ENCODE measurements at regions not wholly inside any gene's neighbourhood (a gene's known extent, or its start where the extent isn't known, plus 50 kb on each side); places are given as distances from the start of the nearest gene placed in this dataset.
"Not testable (repeated sequence)": the region's sequence is repeated elsewhere in the genome, so short reads cannot be mapped to it uniquely, and the experiment has no call there.

- CTCF ChIA-PET, result no interaction called here
- Mint-ChIP-seq H3K4me1 (no peaks in the 10 kb centered on the region), H3K4me3 (no peak overlapping the region), H3K9me3 (peaks cover 2 to 19% (median 3%) of the 10 kb centered on the region in 3 donors), H3K36me3 (no peaks in the 10 kb centered on the region), H3K27ac (no peak overlapping the region), H3K27me3 (no peaks in the 10 kb centered on the region)
- no peak overlapping the region for H3K4me3 ChIP-seq (ENCODE audit: control insufficient read depth in 1 of 2, extremely low read depth in 1 of 2, low read length in 1 of 2)
- ATAC-seq (replicated peaks in 1 of 4), result no peak
- POLR2A ChIA-PET, result no interaction called here
- no peaks in the 10 kb centered on the region for H3K27me3 ChIP-seq (replicated peaks in 1 of 2; ENCODE audit: control insufficient read depth in 2 of 2, extremely low read depth in 1 of 2, insufficient read depth in 2 of 2, low read length in 1 of 2)
- no CpG with 5 or more reads among the region's 1 CpG for WGBS (ENCODE audit: insufficient coverage)
- H3K27ac ChIP-seq (ENCODE audit: low read length), result no peak overlapping the region
- H3K4me1 ChIP-seq (ENCODE audit: control insufficient read depth in 1 of 2, extremely low read depth in 1 of 2, insufficient read depth in 2 of 2, low read length in 2 of 2), result no peaks in the 10 kb centered on the region
- H3K9me3 ChIP-seq, result no peaks in the 10 kb centered on the region
- H3K36me3 ChIP-seq (ENCODE audit: control insufficient read depth in 2 of 2, extremely low read depth in 1 of 2, insufficient read depth in 1 of 2, low read length in 1 of 2), result no peaks in the 10 kb centered on the region
- no peak for DNase-seq
Observed at GRCh38 chr6:86791476-86791875, 145.9 kb upstream of the HTR1E start.

DNA sequence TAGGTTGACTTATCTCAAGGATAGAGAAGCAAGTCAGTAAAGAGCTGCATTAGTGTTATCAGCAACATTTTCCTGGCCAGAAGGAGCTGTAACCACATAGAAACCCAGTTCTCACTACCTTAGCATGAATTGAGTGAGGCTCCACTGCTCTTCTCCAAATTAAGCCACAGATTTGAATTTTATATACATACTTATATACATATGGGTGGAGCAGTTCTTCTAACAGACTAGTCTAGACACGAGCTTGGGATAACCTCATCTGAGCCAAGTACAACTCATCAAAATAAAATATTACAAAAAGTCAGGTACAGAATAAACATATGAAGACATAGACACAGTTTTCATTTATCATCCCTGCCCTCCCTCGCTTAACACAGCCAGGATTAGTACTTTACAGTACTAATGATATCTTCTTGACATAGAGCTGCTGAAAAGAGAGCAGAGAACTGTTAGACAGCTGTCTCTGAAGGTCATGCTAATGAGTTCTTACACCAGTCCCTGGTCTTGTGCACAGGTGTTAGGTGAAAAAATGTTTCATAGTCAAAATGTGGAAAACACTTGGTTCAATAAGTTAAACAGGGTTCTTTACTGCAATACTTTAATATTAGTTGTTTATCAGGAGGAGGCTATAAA lies 147.4 kb upstream of the HTR1E start:
- Histone ChIP-seq H3K4me1 (ENCODE audit: control insufficient read depth in 1 of 2, extremely low read depth in 1 of 2, insufficient read depth in 2 of 2, low read length in 2 of 2) (no peaks in the 10 kb centered on the region), H3K9me3 (no peaks in the 10 kb centered on the region), H3K27ac (ENCODE audit: low read length) (no peak overlapping the region), H3K27me3 (replicated peaks in 1 of 2; ENCODE audit: control insufficient read depth in 2 of 2, extremely low read depth in 1 of 2, insufficient read depth in 2 of 2, low read length in 1 of 2) (no peaks in the 10 kb centered on the region), H3K36me3 (ENCODE audit: control insufficient read depth in 2 of 2, extremely low read depth in 1 of 2, insufficient read depth in 1 of 2, low read length in 1 of 2) (no peaks in the 10 kb centered on the region), H3K4me3 (ENCODE audit: control insufficient read depth in 1 of 2, extremely low read depth in 1 of 2, low read length in 1 of 2) (no peak overlapping the region)
- no CpG with 5 or more reads among the region's 2 CpGs for WGBS (ENCODE audit: insufficient coverage)
- Mint-ChIP-seq H3K27me3 (no peaks in the 10 kb centered on the region), H3K4me3 (no peak overlapping the region), H3K27ac (no peak overlapping the region), H3K9me3 (peaks cover 2 to 19% (median 4%) of the 10 kb centered on the region in 3 donors), H3K36me3 (no peaks in the 10 kb centered on the region), H3K4me1 (no peaks in the 10 kb centered on the region)
- no peak for DNase-seq
- ChIA-PET POLR2A (no interaction called here), CTCF (no interaction called here)
- no peak for ATAC-seq (replicated peaks in 1 of 4)

DNA sequence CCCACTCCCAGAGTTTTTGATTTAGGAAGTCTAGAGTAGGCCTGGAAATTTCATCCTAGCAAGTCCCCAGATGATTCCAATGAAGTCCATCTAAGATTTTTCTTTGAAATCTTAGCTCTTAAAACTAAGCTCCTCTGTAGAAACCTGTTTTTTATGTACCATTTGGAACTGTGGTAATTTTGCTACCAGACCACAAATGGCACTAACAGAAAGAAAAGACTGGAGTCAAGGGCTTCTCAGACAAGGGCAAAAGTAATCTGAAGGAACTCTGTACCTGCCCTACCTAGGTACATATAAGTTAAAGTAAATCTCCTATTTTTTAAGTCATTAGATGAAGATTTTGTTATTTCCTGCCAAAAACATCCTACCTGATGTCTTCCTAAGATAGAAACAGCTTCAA lies 155.0 kb upstream of the HTR1E start:
- CTCF ChIA-PET, result no interaction called here
- H3K4me1 Mint-ChIP-seq, result no peaks in the 10 kb centered on the region
- H3K27me3 Mint-ChIP-seq, result no peaks in the 10 kb centered on the region
- no peaks in the 10 kb centered on the region for H3K4me1 ChIP-seq (ENCODE audit: control insufficient read depth in 1 of 2, extremely low read depth in 1 of 2, insufficient read depth in 2 of 2, low read length in 2 of 2)
- H3K36me3 ChIP-seq (ENCODE audit: control insufficient read depth in 2 of 2, extremely low read depth in 1 of 2, insufficient read depth in 1 of 2, low read length in 1 of 2), result no peaks in the 10 kb centered on the region
- H3K27ac Mint-ChIP-seq, result no peak overlapping the region
- no peaks in the 10 kb centered on the region for H3K36me3 Mint-ChIP-seq
- H3K9me3 Mint-ChIP-seq, result peaks cover 0 to 7% (median 6%) of the 10 kb centered on the region in 3 donors
- ATAC-seq (replicated peaks in 1 of 4) (no peak), DNase-seq (no peak)
- no peak overlapping the region for H3K4me3 Mint-ChIP-seq
- no peaks in the 10 kb centered on the region for H3K9me3 ChIP-seq
- POLR2A ChIA-PET, result no interaction called here
- H3K4me3 ChIP-seq (ENCODE audit: control insufficient read depth in 1 of 2, extremely low read depth in 1 of 2, low read length in 1 of 2), result no peak overlapping the region
- no peak overlapping the region for H3K27ac ChIP-seq (ENCODE audit: low read length)
- no peaks in the 10 kb centered on the region for H3K27me3 ChIP-seq (replicated peaks in 1 of 2; ENCODE audit: control insufficient read depth in 2 of 2, extremely low read depth in 1 of 2, insufficient read depth in 2 of 2, low read length in 1 of 2)

DNA sequence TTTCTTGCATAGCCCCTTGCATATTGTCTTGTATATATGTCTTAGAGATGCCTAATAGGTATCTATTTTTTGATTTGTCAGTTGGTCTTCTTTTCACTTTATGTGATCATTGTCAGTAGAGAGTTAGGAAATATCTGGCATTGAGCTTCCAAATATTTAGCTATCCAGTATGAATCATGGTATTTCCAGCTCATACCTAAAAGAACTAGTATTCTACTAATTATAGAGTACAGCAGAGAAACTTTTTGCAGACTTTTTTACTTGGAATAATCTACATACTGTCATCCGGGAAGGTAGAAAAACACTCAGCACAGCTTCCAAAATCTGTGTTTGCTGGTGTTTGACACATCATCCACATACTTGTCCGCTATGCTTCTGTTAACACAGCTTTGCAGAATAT lies 156.4 kb upstream of the HTR1E start:
- DNase-seq (no peak), ATAC-seq (replicated peaks in 1 of 4) (no peak)
- H3K4me3 ChIP-seq (ENCODE audit: control insufficient read depth in 1 of 2, extremely low read depth in 1 of 2, low read length in 1 of 2), result no peak overlapping the region
- H3K36me3 Mint-ChIP-seq, result no peaks in the 10 kb centered on the region
- H3K27me3 ChIP-seq (replicated peaks in 1 of 2; ENCODE audit: control insufficient read depth in 2 of 2, extremely low read depth in 1 of 2, insufficient read depth in 2 of 2, low read length in 1 of 2), result no peaks in the 10 kb centered on the region
- CTCF ChIA-PET, result no interaction called here
- peaks cover 0 to 7% (median 3%) of the 10 kb centered on the region in 3 donors for H3K9me3 Mint-ChIP-seq
- H3K4me3 Mint-ChIP-seq, result no peak overlapping the region
- no CpG with 5 or more reads among the region's 2 CpGs for WGBS (ENCODE audit: insufficient coverage)
- no peaks in the 10 kb centered on the region for H3K9me3 ChIP-seq
- H3K4me1 Mint-ChIP-seq, result no peaks in the 10 kb centered on the region
- H3K27ac ChIP-seq (ENCODE audit: low read length), result no peak overlapping the region
- no peak overlapping the region for H3K27ac Mint-ChIP-seq
- no peaks in the 10 kb centered on the region for H3K27me3 Mint-ChIP-seq
- POLR2A ChIA-PET, result no interaction called here
- no peaks in the 10 kb centered on the region for H3K36me3 ChIP-seq (ENCODE audit: control insufficient read depth in 2 of 2, extremely low read depth in 1 of 2, insufficient read depth in 1 of 2, low read length in 1 of 2)
- no peaks in the 10 kb centered on the region for H3K4me1 ChIP-seq (ENCODE audit: control insufficient read depth in 1 of 2, extremely low read depth in 1 of 2, insufficient read depth in 2 of 2, low read length in 2 of 2)

DNA sequence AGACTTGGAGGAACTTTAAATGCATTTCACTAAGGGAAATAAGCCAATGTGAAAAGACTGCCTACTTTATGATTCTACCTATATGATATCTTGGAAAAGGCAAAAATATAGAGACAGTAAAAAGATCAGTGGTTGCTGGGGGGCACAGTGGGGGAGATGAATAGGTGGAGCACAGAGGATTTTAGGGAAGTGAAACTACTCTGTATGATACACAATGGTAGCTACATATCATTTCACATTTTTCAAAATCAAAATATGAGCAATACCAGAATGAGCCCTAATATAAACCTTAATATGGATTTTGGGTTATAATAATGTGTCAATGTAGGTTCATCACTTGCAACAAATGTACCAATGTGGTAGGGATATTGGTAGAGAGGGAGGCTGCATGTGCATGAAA lies 161.4 kb upstream of the HTR1E start:
- Mint-ChIP-seq H3K27ac (no peak overlapping the region), H3K4me3 (no peak overlapping the region), H3K9me3 (peaks cover 0 to 7% (median 7%) of the 10 kb centered on the region in 3 donors), H3K4me1 (no peaks in the 10 kb centered on the region), H3K36me3 (no peaks in the 10 kb centered on the region), H3K27me3 (no peaks in the 10 kb centered on the region)
- Histone ChIP-seq H3K4me3 (ENCODE audit: control insufficient read depth in 1 of 2, extremely low read depth in 1 of 2, low read length in 1 of 2) (no peak overlapping the region), H3K9me3 (no peaks in the 10 kb centered on the region), H3K4me1 (ENCODE audit: control insufficient read depth in 1 of 2, extremely low read depth in 1 of 2, insufficient read depth in 2 of 2, low read length in 2 of 2) (no peaks in the 10 kb centered on the region), H3K27me3 (replicated peaks in 1 of 2; ENCODE audit: control insufficient read depth in 2 of 2, extremely low read depth in 1 of 2, insufficient read depth in 2 of 2, low read length in 1 of 2) (no peaks in the 10 kb centered on the region), H3K36me3 (ENCODE audit: control insufficient read depth in 2 of 2, extremely low read depth in 1 of 2, insufficient read depth in 1 of 2, low read length in 1 of 2) (no peaks in the 10 kb centered on the region), H3K27ac (ENCODE audit: low read length) (no peak overlapping the region)
- POLR2A ChIA-PET, result no interaction called here
- ATAC-seq (replicated peaks in 1 of 4), result no peak
- DNase-seq, result no peak
- CTCF ChIA-PET, result no interaction called here

- peaks cover 2 to 10% (median 9%) of the 10 kb centered on the region in 3 donors for H3K9me3 Mint-ChIP-seq
- Histone ChIP-seq H3K4me1 (ENCODE audit: control insufficient read depth in 1 of 2, extremely low read depth in 1 of 2, insufficient read depth in 2 of 2, low read length in 2 of 2) (no peaks in the 10 kb centered on the region), H3K9me3 (no peaks in the 10 kb centered on the region), H3K36me3 (ENCODE audit: control insufficient read depth in 2 of 2, extremely low read depth in 1 of 2, insufficient read depth in 1 of 2, low read length in 1 of 2) (no peaks in the 10 kb centered on the region), H3K27ac (ENCODE audit: low read length) (no peak overlapping the region), H3K4me3 (ENCODE audit: control insufficient read depth in 1 of 2, extremely low read depth in 1 of 2, low read length in 1 of 2) (no peak overlapping the region), H3K27me3 (replicated peaks in 1 of 2; ENCODE audit: control insufficient read depth in 2 of 2, extremely low read depth in 1 of 2, insufficient read depth in 2 of 2, low read length in 1 of 2) (no peaks in the 10 kb centered on the region)
- no peak overlapping the region for H3K4me3 Mint-ChIP-seq
- no peaks in the 10 kb centered on the region for H3K36me3 Mint-ChIP-seq
- no CpG with 5 or more reads among the region's 1 CpG for WGBS (ENCODE audit: insufficient coverage)
- ATAC-seq (replicated peaks in 1 of 4) (no peak), DNase-seq (no peak)
- no peak overlapping the region for H3K27ac Mint-ChIP-seq
- no peaks in the 10 kb centered on the region for H3K4me1 Mint-ChIP-seq
- no peaks in the 10 kb centered on the region for H3K27me3 Mint-ChIP-seq
- ChIA-PET POLR2A (no interaction called here), CTCF (no interaction called here)
Observed at GRCh38 chr6:86765211-86765610, 172.1 kb upstream of the HTR1E start.

- H3K36me3 ChIP-seq (ENCODE audit: control insufficient read depth in 2 of 2, extremely low read depth in 1 of 2, insufficient read depth in 1 of 2, low read length in 1 of 2); DNase-seq; POLR2A ChIA-PET; CTCF ChIA-PET; H3K27me3 ChIP-seq (replicated peaks in 1 of 2; ENCODE audit: control insufficient read depth in 2 of 2, extremely low read depth in 1 of 2, insufficient read depth in 2 of 2, low read length in 1 of 2); H3K4me1 ChIP-seq (ENCODE audit: control insufficient read depth in 1 of 2, extremely low read depth in 1 of 2, insufficient read depth in 2 of 2, low read length in 2 of 2); H3K4me1 Mint-ChIP-seq; H3K4me3 ChIP-seq (ENCODE audit: control insufficient read depth in 1 of 2, extremely low read depth in 1 of 2, low read length in 1 of 2); H3K4me3 Mint-ChIP-seq; H3K36me3 Mint-ChIP-seq; H3K27me3 Mint-ChIP-seq; H3K27ac Mint-ChIP-seq; H3K27ac ChIP-seq (ENCODE audit: low read length); H3K9me3 ChIP-seq; ATAC-seq (replicated peaks in 1 of 4): not testable (repeated sequence)
- peaks cover 6 to 25% (median 11%) of the 10 kb centered on the region in 3 donors for H3K9me3 Mint-ChIP-seq
Observed at GRCh38 chr6:86759953-86760352, 177.4 kb upstream of the HTR1E start.
